Natural killer cell (primary cell): ENCODE measurements at regions not wholly inside any gene's neighbourhood (a gene's known extent, or its start where the extent isn't known, plus 50 kb on each side); places are given as distances from the start of the nearest gene placed in this dataset.

Experiments
- ATAC-seq, 3 donors: fragments of 150-1000 bp in 2 of 3; fragments of 200-7000 bp in 1 of 3; cut with Tn5 transposase; 1 replicate in 1 of 3; 2 replicates in 2 of 3; pipeline ENCODE4 v1.10.0; 2021; ENCODE audit warnings: mild to moderate bottlenecking in 2 of 3, moderate library complexity in 2 of 3
- DNase-seq, 2 donors: peaks; one replicate each; pipeline versions ENCODE4 v3.0.0 to v3.0.0-alpha.2; 2013 to 2021; ENCODE audit warnings: mixed read lengths in 1 of 2
- H3K27ac ChIP-seq: one replicate; pipeline ENCODE4 v1.5.1; 2013; ENCODE audit warnings: mild to moderate bottlenecking, low read length
- H3K27me3 ChIP-seq: one replicate; pipeline ENCODE4 v1.6.1; 2013; ENCODE audit warnings: low read length; ENCODE audit not compliant: control insufficient read depth, insufficient read depth
- H3K36me3 ChIP-seq: one replicate; pipeline ENCODE4 v1.6.1; 2013; ENCODE audit warnings: low read length; ENCODE audit not compliant: control insufficient read depth, insufficient read depth
- H3K4me1 ChIP-seq: one replicate; pipeline ENCODE4 v1.6.1; 2013; ENCODE audit warnings: low read length; ENCODE audit not compliant: control insufficient read depth, insufficient read depth
- H3K4me3 ChIP-seq: one replicate; pipeline ENCODE4 v1.5.1; 2013; ENCODE audit warnings: low read length
- H3K9me3 ChIP-seq: one replicate; pipeline ENCODE4 v1.6.1; 2013; ENCODE audit warnings: low read length; ENCODE audit not compliant: control insufficient read depth, insufficient read depth
- H3K27ac Mint-ChIP-seq, 2 donors: one replicate each; pipeline ENCODE4 v1.8.0; 2022; ENCODE audit warnings: mild to moderate bottlenecking in 2 of 2, mixed read lengths in 2 of 2, moderate library complexity in 1 of 2
- H3K27me3 Mint-ChIP-seq, 2 donors: one replicate each; pipeline ENCODE4 v1.8.0; 2022; ENCODE audit warnings: low read depth in 2 of 2, mixed read lengths in 2 of 2
- H3K36me3 Mint-ChIP-seq: one replicate; pipeline ENCODE4 v1.8.0; 2022; ENCODE audit warnings: mixed read lengths
- H3K4me1 Mint-ChIP-seq, 2 donors: one replicate each; pipeline ENCODE4 v1.8.0; 2022; ENCODE audit warnings: mixed read lengths in 2 of 2
- H3K4me3 Mint-ChIP-seq: one replicate; pipeline ENCODE4 v1.8.0; 2022; ENCODE audit warnings: mild to moderate bottlenecking, moderate library complexity, mixed read lengths
- H3K9me3 Mint-ChIP-seq, 2 donors: one replicate each; pipeline ENCODE4 v1.8.0; 2022; ENCODE audit warnings: mixed read lengths in 2 of 2
- WGBS: methylation state at CpG from one replicate; pipeline ENCODE4 v1.1.7; 2013; ENCODE audit warnings: missing lambda C conversion rate; ENCODE audit not compliant: insufficient coverage; 5-methylcytosine and 5-hydroxymethylcytosine counted together
- intact Hi-C: fragments of 100-400 bp; cut with micrococcal nuclease; formaldehyde crosslinking; loops from one replicate; pipeline ENCODE4 v1.14.2; 2022
- TF ChIP-seq, protein P1 (sequence below): fragments of 200-600 bp; IDR thresholded peaks from one replicate; pipeline ENCODE4 v1.8.0; 2022; ENCODE audit warnings: antibody characterized with exemption

DNA sequence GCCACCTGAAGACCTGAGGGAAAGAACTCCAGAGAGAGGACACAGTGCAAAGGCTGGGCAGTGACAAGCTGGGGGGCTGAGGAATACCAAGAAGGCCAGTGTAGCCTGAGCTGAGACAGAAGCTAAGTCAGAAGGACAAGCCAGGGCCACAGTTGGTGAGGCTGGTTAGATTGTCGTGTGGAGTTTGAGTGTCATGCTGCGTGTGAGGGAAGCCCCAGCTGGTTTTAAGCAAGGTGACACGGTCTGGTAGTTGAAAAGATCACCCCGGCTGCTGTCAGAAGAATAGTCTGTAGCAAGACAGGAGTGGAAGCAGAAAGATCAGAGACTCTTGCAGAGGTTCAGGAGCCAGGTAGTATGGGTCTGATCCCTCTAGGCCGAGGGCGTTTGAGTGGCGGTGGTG is 50.6 kb upstream of the RMDN2 start:
- H3K4me3 ChIP-seq, result no peak overlapping the region
- no peak overlapping the region for H3K27ac Mint-ChIP-seq
- H3K36me3 ChIP-seq, result no peaks in the 10 kb centered on the region
- no peaks in the 10 kb centered on the region for H3K4me1 ChIP-seq
- no peak overlapping the region for H3K4me3 Mint-ChIP-seq
- intact Hi-C loops, result loop anchor here (10.0 kb wide), 1 partner anchor 720 kb away; the partner anchor contains the start of gene EIF2AK2
- H3K4me1 Mint-ChIP-seq, result peaks cover 0 to 5% of the 10 kb centered on the region in 2 donors
- TF ChIP-seq, protein P1, sequence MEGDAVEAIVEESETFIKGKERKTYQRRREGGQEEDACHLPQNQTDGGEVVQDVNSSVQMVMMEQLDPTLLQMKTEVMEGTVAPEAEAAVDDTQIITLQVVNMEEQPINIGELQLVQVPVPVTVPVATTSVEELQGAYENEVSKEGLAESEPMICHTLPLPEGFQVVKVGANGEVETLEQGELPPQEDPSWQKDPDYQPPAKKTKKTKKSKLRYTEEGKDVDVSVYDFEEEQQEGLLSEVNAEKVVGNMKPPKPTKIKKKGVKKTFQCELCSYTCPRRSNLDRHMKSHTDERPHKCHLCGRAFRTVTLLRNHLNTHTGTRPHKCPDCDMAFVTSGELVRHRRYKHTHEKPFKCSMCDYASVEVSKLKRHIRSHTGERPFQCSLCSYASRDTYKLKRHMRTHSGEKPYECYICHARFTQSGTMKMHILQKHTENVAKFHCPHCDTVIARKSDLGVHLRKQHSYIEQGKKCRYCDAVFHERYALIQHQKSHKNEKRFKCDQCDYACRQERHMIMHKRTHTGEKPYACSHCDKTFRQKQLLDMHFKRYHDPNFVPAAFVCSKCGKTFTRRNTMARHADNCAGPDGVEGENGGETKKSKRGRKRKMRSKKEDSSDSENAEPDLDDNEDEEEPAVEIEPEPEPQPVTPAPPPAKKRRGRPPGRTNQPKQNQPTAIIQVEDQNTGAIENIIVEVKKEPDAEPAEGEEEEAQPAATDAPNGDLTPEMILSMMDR, result no peak
- H3K9me3 Mint-ChIP-seq, result no peaks in the 10 kb centered on the region
- ATAC-seq, result no peak
- no peak for DNase-seq
- 85% methylated on average over 7 of the region's 7 CpGs for WGBS
- H3K27me3 Mint-ChIP-seq, result peaks cover 2 to 6% of the 10 kb centered on the region in 2 donors
- no peaks in the 10 kb centered on the region for H3K9me3 ChIP-seq
- H3K27ac ChIP-seq, result no peak overlapping the region
- H3K27me3 ChIP-seq, result no peaks in the 10 kb centered on the region
- H3K36me3 Mint-ChIP-seq, result no peaks in the 10 kb centered on the region
